PFSK-1 (cell line): ENCODE measurements at regions not wholly inside any gene's neighbourhood (a gene's known extent, or its start where the extent isn't known, plus 50 kb on each side); places are given as distances from the start of the nearest gene placed in this dataset.

Experiments
- FOXP2 ChIP-seq: optimal IDR thresholded peaks from 2 replicates; pipeline ENCODE3; 2011; ENCODE audit warnings: borderline replicate concordance, control low read depth, inconsistent platforms; ENCODE audit not compliant: insufficient read depth; ENCODE audit errors: extremely low read length, extremely low read depth
- POLR2AphosphoS5 ChIP-seq: IDR thresholded peaks from 2 replicates; pipeline ENCODE4 v1.6.1; 2012; ENCODE audit warnings: low read depth, mild to moderate bottlenecking, control low read depth, low read length, moderate library complexity
- SIN3A ChIP-seq: IDR thresholded peaks from 2 replicates; pipeline ENCODE4 v1.6.1; 2012; ENCODE audit warnings: mild to moderate bottlenecking, low read length, moderate library complexity, borderline replicate concordance; ENCODE audit not compliant: insufficient read depth
- TAF1 ChIP-seq: IDR thresholded peaks from 2 replicates; pipeline ENCODE4 v1.6.1; 2012; ENCODE audit warnings: low read length, control low read depth, borderline replicate concordance; ENCODE audit not compliant: insufficient read depth
- TF ChIP-seq, protein P1 (sequence below), 2 experiments: IDR thresholded peaks; 2 replicates each; pipeline versions ENCODE4 v1.6.1 to v1.8.0; 2011 to 2012; ENCODE audit warnings: low read depth in 2 of 2, low read length in 2 of 2, control low read depth in 1 of 2, inconsistent platforms in 1 of 2, mild to moderate bottlenecking in 1 of 2, moderate library complexity in 1 of 2; ENCODE audit not compliant: insufficient read depth in 1 of 2

DNA sequence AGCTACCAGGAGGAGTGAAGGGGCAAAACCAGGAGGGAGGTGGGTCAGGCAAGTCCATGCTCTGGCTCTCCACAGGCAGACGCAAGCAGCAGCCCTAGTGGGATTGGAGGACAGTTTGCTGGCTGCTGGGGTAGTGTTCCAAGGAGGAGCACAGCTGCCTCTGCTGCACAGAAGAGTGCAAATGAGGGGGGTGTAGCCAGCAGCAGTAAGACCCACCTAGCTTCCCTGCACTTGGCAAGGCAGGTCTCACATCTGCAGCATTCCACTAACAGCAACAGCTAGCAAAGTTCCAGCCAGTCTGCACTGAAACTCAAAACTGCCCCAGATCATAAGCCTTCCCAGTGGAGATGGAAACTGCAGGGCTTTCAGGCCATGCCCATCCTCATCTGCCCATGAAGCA is 405.0 kb downstream of the UTRN start:
- TF ChIP-seq POLR2AphosphoS5: no peak
- TF ChIP-seq SIN3A: no peak
- no peak for TF ChIP-seq TAF1
- no peak for TF ChIP-seq FOXP2
- TF ChIP-seq, protein P1, sequence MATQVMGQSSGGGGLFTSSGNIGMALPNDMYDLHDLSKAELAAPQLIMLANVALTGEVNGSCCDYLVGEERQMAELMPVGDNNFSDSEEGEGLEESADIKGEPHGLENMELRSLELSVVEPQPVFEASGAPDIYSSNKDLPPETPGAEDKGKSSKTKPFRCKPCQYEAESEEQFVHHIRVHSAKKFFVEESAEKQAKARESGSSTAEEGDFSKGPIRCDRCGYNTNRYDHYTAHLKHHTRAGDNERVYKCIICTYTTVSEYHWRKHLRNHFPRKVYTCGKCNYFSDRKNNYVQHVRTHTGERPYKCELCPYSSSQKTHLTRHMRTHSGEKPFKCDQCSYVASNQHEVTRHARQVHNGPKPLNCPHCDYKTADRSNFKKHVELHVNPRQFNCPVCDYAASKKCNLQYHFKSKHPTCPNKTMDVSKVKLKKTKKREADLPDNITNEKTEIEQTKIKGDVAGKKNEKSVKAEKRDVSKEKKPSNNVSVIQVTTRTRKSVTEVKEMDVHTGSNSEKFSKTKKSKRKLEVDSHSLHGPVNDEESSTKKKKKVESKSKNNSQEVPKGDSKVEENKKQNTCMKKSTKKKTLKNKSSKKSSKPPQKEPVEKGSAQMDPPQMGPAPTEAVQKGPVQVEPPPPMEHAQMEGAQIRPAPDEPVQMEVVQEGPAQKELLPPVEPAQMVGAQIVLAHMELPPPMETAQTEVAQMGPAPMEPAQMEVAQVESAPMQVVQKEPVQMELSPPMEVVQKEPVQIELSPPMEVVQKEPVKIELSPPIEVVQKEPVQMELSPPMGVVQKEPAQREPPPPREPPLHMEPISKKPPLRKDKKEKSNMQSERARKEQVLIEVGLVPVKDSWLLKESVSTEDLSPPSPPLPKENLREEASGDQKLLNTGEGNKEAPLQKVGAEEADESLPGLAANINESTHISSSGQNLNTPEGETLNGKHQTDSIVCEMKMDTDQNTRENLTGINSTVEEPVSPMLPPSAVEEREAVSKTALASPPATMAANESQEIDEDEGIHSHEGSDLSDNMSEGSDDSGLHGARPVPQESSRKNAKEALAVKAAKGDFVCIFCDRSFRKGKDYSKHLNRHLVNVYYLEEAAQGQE (IDR thresholded peaks at IDR 0.05; ENCODE audit: insufficient read depth in 1 of 2, low read depth in 2 of 2, low read length in 2 of 2): no peak
